ENCODE measurements at regions not wholly inside any gene's neighbourhood (a gene's known extent, or its start where the extent isn't known, plus 50 kb on each side); places are given as distances from the start of the nearest gene placed in this dataset.

DNA sequence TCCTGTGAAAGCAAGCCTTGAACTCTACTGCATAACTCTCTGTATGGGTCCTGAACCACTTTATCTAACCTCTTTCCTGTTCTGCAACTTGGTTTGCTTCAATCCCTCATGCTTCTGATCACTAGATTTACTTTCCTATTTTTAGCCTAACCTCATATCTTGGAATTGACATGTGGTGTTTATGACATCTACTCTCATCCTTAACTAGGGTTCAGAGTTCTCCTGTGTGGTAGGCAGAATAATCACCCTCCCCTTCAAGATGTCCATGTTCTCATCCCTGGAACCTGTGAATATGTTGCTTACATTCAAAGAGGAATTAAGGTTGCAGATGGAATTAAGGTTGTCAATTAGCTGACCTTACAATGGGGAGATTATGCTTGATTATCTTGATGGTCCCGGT lies 67.4 kb upstream of the STXBP6 start:
- Mint-ChIP-seq H3K27me3 (ENCODE audit: low read depth) (peaks cover 3% of the 10 kb centered on the region), H3K9me3 (peaks cover 6% of the 10 kb centered on the region), H3K36me3 (ENCODE audit: low read depth) (no peaks in the 10 kb centered on the region), H3K27ac (ENCODE audit: unreplicated experiment) (no peak overlapping the region), H3K4me3 (no peak overlapping the region), H3K4me1 (no peaks in the 10 kb centered on the region)
- TF ChIP-seq, protein P1, sequence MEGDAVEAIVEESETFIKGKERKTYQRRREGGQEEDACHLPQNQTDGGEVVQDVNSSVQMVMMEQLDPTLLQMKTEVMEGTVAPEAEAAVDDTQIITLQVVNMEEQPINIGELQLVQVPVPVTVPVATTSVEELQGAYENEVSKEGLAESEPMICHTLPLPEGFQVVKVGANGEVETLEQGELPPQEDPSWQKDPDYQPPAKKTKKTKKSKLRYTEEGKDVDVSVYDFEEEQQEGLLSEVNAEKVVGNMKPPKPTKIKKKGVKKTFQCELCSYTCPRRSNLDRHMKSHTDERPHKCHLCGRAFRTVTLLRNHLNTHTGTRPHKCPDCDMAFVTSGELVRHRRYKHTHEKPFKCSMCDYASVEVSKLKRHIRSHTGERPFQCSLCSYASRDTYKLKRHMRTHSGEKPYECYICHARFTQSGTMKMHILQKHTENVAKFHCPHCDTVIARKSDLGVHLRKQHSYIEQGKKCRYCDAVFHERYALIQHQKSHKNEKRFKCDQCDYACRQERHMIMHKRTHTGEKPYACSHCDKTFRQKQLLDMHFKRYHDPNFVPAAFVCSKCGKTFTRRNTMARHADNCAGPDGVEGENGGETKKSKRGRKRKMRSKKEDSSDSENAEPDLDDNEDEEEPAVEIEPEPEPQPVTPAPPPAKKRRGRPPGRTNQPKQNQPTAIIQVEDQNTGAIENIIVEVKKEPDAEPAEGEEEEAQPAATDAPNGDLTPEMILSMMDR (conservative IDR thresholded peaks at IDR 0.05), result no peak
- no peak for DNase-seq (ENCODE audit: low read depth, low spot score)

DNA sequence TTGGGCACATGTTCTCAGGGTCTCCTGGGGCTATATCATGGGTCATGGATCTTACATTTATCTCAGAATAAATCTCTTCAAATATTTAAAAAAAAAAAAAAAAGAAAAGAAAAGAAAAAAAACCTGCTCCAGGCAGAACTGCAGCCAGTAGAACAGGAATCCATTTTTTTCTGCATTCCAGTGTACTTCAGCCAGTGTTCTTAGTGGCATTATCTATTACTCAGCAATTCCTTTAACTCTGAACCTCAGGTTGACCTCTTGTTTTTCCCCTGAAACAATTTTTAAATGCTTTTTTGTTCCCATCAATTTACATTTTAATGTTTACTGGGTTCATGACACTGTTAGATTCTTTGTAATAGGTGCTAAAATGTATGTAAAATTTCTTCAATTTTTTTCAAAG lies 66.7 kb upstream of the STXBP6 start:
- Mint-ChIP-seq H3K4me3 (no peak overlapping the region), H3K27ac (ENCODE audit: unreplicated experiment) (no peak overlapping the region), H3K36me3 (ENCODE audit: low read depth) (no peaks in the 10 kb centered on the region), H3K27me3 (ENCODE audit: low read depth) (peaks cover 3% of the 10 kb centered on the region), H3K4me1 (no peaks in the 10 kb centered on the region), H3K9me3 (peaks cover 6% of the 10 kb centered on the region)
- TF ChIP-seq, protein P1 (conservative IDR thresholded peaks at IDR 0.05), result no peak
- no peak for DNase-seq (ENCODE audit: low read depth, low spot score)

DNA sequence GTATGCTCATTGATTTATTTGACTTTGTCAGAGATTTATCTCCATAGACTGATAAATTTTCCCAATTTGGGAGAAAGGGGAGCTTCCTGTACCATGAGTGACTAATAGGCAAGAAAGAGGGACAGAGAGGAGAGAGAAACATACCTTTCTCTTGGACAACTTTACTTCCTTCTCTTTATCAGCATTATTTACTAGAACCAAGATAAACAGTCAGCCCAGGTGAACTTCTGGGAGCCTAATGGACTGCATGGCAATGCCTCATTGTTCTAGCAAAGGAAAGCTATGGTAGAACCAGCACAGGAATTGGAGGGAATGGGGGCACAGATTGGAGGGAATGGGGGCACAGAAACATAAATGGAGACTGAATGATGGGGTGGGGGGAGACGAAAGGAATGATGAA lies 63.4 kb upstream of the STXBP6 start:
- H3K27me3 Mint-ChIP-seq (ENCODE audit: low read depth), result peaks cover 3% of the 10 kb centered on the region
- H3K9me3 Mint-ChIP-seq, result peaks cover 9% of the 10 kb centered on the region
- peaks cover 4% of the 10 kb centered on the region for H3K4me1 Mint-ChIP-seq
- no peaks in the 10 kb centered on the region for H3K36me3 Mint-ChIP-seq (ENCODE audit: low read depth)
- H3K4me3 Mint-ChIP-seq, result no peak overlapping the region
- TF ChIP-seq, protein P1 (conservative IDR thresholded peaks at IDR 0.05), result no peak
- DNase-seq (ENCODE audit: low read depth, low spot score), result no peak
- H3K27ac Mint-ChIP-seq (ENCODE audit: unreplicated experiment), result no peak overlapping the region

DNA sequence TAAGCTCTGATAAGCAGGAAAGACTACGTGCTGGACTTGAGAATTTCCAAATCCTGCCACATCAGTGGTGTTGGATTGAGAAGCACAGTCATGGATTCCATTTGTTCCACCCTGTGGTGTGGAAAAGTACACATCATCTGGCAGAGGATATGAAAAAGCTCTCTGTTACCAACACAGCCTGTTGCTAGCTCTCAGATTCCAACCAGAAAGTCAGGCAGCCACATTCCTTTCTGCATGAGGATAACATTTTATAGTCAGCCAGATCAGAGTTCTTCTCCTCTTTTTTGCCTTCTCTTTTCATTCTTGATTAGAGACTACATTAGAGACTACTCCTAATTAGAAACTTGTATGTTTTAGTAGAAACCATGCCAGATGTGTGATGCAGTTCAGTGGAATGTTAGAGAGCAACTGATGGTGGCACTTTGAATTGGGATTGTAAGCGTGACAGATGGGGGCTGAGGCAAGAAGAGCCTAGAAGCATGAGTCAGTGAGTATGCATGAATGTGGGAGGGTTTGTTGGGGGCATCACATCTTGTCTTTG lies 61.2 kb upstream of the STXBP6 start:
- H3K4me3 Mint-ChIP-seq, result no peak overlapping the region
- DNase-seq (ENCODE audit: low read depth, low spot score), result no peak
- H3K9me3 Mint-ChIP-seq, result peaks cover 15% of the 10 kb centered on the region
- TF ChIP-seq, protein P1 (conservative IDR thresholded peaks at IDR 0.05), result no peak
- no peaks in the 10 kb centered on the region for H3K36me3 Mint-ChIP-seq (ENCODE audit: low read depth)
- H3K4me1 Mint-ChIP-seq, result peaks cover 4% of the 10 kb centered on the region
- peaks cover 3% of the 10 kb centered on the region for H3K27me3 Mint-ChIP-seq (ENCODE audit: low read depth)
- no peak overlapping the region for H3K27ac Mint-ChIP-seq (ENCODE audit: unreplicated experiment)

DNA sequence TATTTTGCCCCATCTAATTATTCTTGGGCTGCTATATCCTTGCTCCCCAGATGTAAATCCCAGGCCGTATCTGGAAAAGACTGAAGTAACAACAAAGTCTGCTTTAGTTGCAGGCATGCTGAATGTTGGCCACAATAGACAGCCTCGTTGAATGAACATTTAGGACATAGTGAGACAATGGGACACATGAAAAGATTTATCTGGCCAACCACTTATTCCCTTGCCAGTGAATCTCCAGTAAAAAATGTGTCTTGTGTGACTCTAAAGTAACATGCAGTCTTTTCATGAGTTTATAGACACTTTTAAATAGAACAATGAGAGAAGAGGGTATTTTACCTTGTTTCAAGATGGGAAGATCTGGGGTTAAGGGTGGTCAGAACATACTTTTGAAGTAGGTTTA lies 60.2 kb upstream of the STXBP6 start:
- peaks cover 13% of the 10 kb centered on the region for H3K9me3 Mint-ChIP-seq
- H3K36me3 Mint-ChIP-seq (ENCODE audit: low read depth), result no peaks in the 10 kb centered on the region
- no peak overlapping the region for H3K4me3 Mint-ChIP-seq
- H3K27me3 Mint-ChIP-seq (ENCODE audit: low read depth), result peaks cover under 1% of the 10 kb centered on the region
- H3K4me1 Mint-ChIP-seq, result peaks cover 4% of the 10 kb centered on the region
- no peak overlapping the region for H3K27ac Mint-ChIP-seq (ENCODE audit: unreplicated experiment)
- TF ChIP-seq, protein P1 (conservative IDR thresholded peaks at IDR 0.05), result no peak
- DNase-seq (ENCODE audit: low read depth, low spot score), result no peak

All from neural crest cell (in vitro differentiated cells).